SK-N-SH (cell line): ENCODE measurements at regions not wholly inside any gene's neighbourhood (a gene's known extent, or its start where the extent isn't known, plus 50 kb on each side); places are given as distances from the start of the nearest gene placed in this dataset.

Source experiments
- CTCF ChIA-PET: fragments of 300-600, 350-600 bp; formaldehyde crosslinking; extraction: SDS; loops from one replicate; lab custom pipeline; 2021; lab: Yijun Ruan, JAX
- POLR2A ChIA-PET: fragments of 350-600 bp; sonication (Branson Sonifier 250); formaldehyde crosslinking; extraction: SDS; loops from one replicate; lab custom pipeline; 2020; ENCODE audit warnings: antibody characterized with exemption, inconsistent platforms; lab: Yijun Ruan, JAX
- DNase-seq: peaks from one replicate; pipeline ENCODE4 v3.0.0; 2012
- H2AFZ ChIP-seq: fragments of 200-600 bp; sonication (generic); 2 replicates; pipeline ENCODE4 v1.8.1; 2016; ENCODE audit warnings: antibody characterized with exemption, mild to moderate bottlenecking, low read depth
- H3F3A ChIP-seq: fragments of 200-600 bp; sonication (generic); replicated peaks from 2 replicates; pipeline ENCODE3; 2016; ENCODE audit warnings: antibody characterized with exemption, mild to moderate bottlenecking; ENCODE audit not compliant: insufficient read depth
- H3K27ac ChIP-seq, 2 experiments: fragments of 200-500 bp in 1 of 2; fragments of 200-600 bp in 1 of 2; sonication (Bioruptor generic) in 1 of 2; sonication (generic), shearing (Covaris generic) in 1 of 2; 2 replicates each; pipeline versions ENCODE4 v1.5.1 to v1.6.1; 2014 to 2016; ENCODE audit warnings: low read depth in 2 of 2, inconsistent platforms in 1 of 2, low read length in 1 of 2, mild to moderate bottlenecking in 1 of 2, mixed read lengths in 1 of 2
- H3K27me3 ChIP-seq: fragments of 200-600 bp; sonication (generic), shearing (Covaris generic); 2 replicates; pipeline ENCODE4 v1.6.1; 2016; ENCODE audit warnings: mixed run types; ENCODE audit not compliant: insufficient read depth
- H3K36me3 ChIP-seq, 2 experiments: fragments of 200-500 bp in 1 of 2; fragments of 200-600 bp in 1 of 2; sonication (Bioruptor generic) in 1 of 2; sonication (generic) in 1 of 2; replicated peaks in 1 of 2; 2 replicates each; pipeline versions ENCODE3 to v1.5.1; 2014 to 2016; ENCODE audit warnings: low read length in 1 of 2, mild to moderate bottlenecking in 1 of 2; ENCODE audit not compliant: insufficient read depth in 2 of 2, control insufficient read depth in 1 of 2
- H3K4me1 ChIP-seq, 2 experiments: fragments of 200-500 bp in 1 of 2; fragments of 200-600 bp in 1 of 2; sonication (Bioruptor generic) in 1 of 2; sonication (generic), shearing (Covaris generic) in 1 of 2; 2 replicates each; pipeline versions ENCODE4 v1.5.1 to v1.6.1; 2014 to 2016; ENCODE audit warnings: low read depth in 1 of 2, low read length in 1 of 2, mixed run types in 1 of 2; ENCODE audit not compliant: insufficient read depth in 2 of 2, control insufficient read depth in 1 of 2
- H3K4me2 ChIP-seq: fragments of 200-600 bp; sonication (generic), shearing (Covaris generic); 2 replicates; pipeline ENCODE4 v1.6.1; 2017; ENCODE audit warnings: mixed run types
- H3K4me3 ChIP-seq, 2 experiments: fragments of 200-500 bp in 1 of 2; fragments of 200-600 bp in 1 of 2; sonication (Bioruptor generic) in 1 of 2; sonication (generic), shearing (Covaris generic) in 1 of 2; 2 replicates each; pipeline versions ENCODE4 v1.5.1 to v1.8.1; 2014 to 2016; ENCODE audit warnings: low read depth in 2 of 2, inconsistent platforms in 1 of 2, low read length in 1 of 2, mild to moderate bottlenecking in 1 of 2, mixed read lengths in 1 of 2, moderate library complexity in 1 of 2
- H3K79me2 ChIP-seq: fragments of 200-600 bp; sonication (generic); 2 replicates; pipeline ENCODE4 v1.8.1; 2017; ENCODE audit warnings: mild to moderate bottlenecking; ENCODE audit not compliant: insufficient read depth
- H3K9ac ChIP-seq: fragments of 200-600 bp; sonication (generic); 2 replicates; pipeline ENCODE4 v1.6.1; 2017; ENCODE audit warnings: mixed run types
- H3K9me2 ChIP-seq: fragments of 200-600 bp; sonication (generic); 2 replicates; pipeline ENCODE4 v1.6.1; 2017; ENCODE audit warnings: mixed run types
- H3K9me3 ChIP-seq: fragments of 200-600 bp; sonication (generic); 2 replicates; pipeline ENCODE4 v1.6.1; 2017; ENCODE audit warnings: mixed run types, mild to moderate bottlenecking, moderate library complexity
- H4K20me1 ChIP-seq: fragments of 200-600 bp; sonication (generic); 2 replicates; pipeline ENCODE4 v1.6.1; 2017; ENCODE audit warnings: mild to moderate bottlenecking, mixed run types; ENCODE audit not compliant: insufficient read depth
- FOXM1 ChIP-seq: IDR thresholded peaks from 2 replicates; pipeline ENCODE4 v1.4.0; 2012; ENCODE audit warnings: low read depth, mild to moderate bottlenecking
- JUND ChIP-seq: IDR thresholded peaks from 2 replicates; pipeline ENCODE4 v1.4.0; 2012
- NRF1 ChIP-seq: IDR thresholded peaks from 2 replicates; pipeline ENCODE4 v1.6.1; 2012; ENCODE audit warnings: low read depth, mild to moderate bottlenecking, low read length
- TEAD4 ChIP-seq: IDR thresholded peaks from 2 replicates; pipeline ENCODE4 v1.4.0; 2012; ENCODE audit warnings: mild to moderate bottlenecking, borderline replicate concordance; ENCODE audit not compliant: insufficient read depth
- USF1 ChIP-seq: IDR thresholded peaks from 2 replicates; pipeline ENCODE4 v1.4.0; 2012; ENCODE audit warnings: low read depth, borderline replicate concordance
- WGBS: methylation state at CpG from one replicate; pipeline ENCODE4 v1.1.6; 2017; ENCODE audit warnings: low lambda C conversion rate; 5-methylcytosine and 5-hydroxymethylcytosine counted together
- TF ChIP-seq, protein P1 (sequence below): fragments of 150-350 bp; IDR thresholded peaks from 2 replicates; pipeline ENCODE4 v1.6.1; 2017; ENCODE audit warnings: antibody characterized with exemption, low read length, low read depth, borderline replicate concordance
- TF ChIP-seq, protein P2 (sequence below): fragments of 150-350 bp; IDR thresholded peaks from 2 replicates; pipeline ENCODE4 v1.6.1; 2016; ENCODE audit warnings: mild to moderate bottlenecking, low read depth, low read length

DNA sequence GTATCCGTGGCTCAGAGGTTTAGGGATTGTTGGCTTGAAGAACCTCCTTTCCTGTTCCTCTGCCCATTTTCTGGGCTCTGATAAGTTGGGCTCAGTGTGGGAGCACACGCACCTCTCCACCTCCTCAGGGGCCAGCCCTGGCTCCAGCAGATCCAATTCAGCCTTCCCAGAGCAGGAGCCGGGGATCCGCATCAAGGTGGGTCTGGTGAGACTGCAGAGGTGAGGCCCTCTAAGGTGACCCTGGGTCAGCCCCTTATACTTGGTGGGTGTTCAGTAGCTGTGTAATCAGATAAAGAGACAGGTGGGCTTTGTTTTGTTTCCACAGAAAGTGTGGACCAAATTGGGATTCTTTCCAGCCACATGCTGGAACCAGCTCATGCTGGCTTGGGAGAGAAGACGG lies 1466.0 kb downstream of the TBC1D22A start:
- Histone ChIP-seq H3K27ac (no peak overlapping the region), H4K20me1 (no peaks in the 10 kb centered on the region), H3K9ac (no peak overlapping the region), H3K4me1 (no peaks in the 10 kb centered on the region), H3K36me3 (no peaks in the 10 kb centered on the region), H2AFZ (no peak overlapping the region), H3K9me3 (no peaks in the 10 kb centered on the region), H3K4me3 (no peak overlapping the region), H3F3A (no peaks in the 10 kb centered on the region), H3K9me2 (no peaks in the 10 kb centered on the region), H3K79me2 (no peaks in the 10 kb centered on the region), H3K4me2 (no peak overlapping the region), H3K27me3 (no peaks in the 10 kb centered on the region; the same call in 1 of the 2 replicates)
- WGBS = 26% methylated on average over 5 of the region's 5 CpGs
- DNase-seq = no peak
- ChIA-PET POLR2A (no interaction called here), CTCF (no interaction called here)
- TF ChIP-seq JUND = no peak
- TF ChIP-seq, protein P1, sequence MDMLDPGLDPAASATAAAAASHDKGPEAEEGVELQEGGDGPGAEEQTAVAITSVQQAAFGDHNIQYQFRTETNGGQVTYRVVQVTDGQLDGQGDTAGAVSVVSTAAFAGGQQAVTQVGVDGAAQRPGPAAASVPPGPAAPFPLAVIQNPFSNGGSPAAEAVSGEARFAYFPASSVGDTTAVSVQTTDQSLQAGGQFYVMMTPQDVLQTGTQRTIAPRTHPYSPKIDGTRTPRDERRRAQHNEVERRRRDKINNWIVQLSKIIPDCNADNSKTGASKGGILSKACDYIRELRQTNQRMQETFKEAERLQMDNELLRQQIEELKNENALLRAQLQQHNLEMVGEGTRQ = no peak
- no peak for TF ChIP-seq FOXM1

DNA sequence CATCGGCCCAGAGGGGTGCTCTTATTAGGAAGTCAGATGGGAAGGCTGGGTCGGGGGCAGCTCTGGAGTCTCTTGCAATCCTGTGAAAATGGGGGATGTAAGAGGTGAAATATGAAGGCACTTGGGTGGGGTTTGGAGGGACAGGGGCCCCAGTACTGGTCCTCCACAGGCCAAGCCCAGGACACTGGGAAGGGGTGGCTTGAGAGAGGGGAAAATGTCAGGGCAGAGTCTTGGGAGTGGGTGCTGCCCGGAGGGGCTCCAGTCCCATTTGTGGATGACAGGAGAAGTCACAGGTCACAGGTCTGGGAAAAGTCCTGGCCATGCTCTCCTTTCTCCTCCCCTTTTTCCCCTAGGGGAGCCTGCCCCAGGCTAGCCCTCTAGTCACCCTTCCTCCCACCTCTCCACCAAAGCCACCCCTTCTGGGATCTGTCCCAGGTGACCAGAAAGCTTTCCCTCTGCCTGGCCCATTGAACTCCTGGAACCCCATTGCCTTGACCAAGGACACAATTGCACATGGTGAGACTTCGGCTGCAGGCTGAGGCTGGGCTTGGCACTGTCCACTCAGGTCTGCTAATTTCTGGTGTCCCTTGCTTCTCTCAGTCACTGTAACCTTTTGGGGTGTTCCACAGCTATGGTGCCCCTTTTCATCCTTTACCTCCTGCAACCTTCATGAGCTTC lies 1465.0 kb downstream of the TBC1D22A start:
- no peaks in the 10 kb centered on the region for H3K79me2 ChIP-seq
- H3K4me3 ChIP-seq = no peak overlapping the region
- H3K9ac ChIP-seq = no peak overlapping the region
- no peak for TF ChIP-seq NRF1
- no peak for TF ChIP-seq USF1
- TF ChIP-seq, protein P2, sequence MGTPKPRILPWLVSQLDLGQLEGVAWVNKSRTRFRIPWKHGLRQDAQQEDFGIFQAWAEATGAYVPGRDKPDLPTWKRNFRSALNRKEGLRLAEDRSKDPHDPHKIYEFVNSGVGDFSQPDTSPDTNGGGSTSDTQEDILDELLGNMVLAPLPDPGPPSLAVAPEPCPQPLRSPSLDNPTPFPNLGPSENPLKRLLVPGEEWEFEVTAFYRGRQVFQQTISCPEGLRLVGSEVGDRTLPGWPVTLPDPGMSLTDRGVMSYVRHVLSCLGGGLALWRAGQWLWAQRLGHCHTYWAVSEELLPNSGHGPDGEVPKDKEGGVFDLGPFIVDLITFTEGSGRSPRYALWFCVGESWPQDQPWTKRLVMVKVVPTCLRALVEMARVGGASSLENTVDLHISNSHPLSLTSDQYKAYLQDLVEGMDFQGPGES = no peak
- TF ChIP-seq TEAD4 = no peak
- TF ChIP-seq, protein P1 = no peak
- TF ChIP-seq, all 33 proteins: peak for 0
- H3K4me1 ChIP-seq = no peaks in the 10 kb centered on the region
- H3F3A ChIP-seq = no peaks in the 10 kb centered on the region
- no peak overlapping the region for H3K27ac ChIP-seq
- no peaks in the 10 kb centered on the region for H3K36me3 ChIP-seq
- H3K9me3 ChIP-seq = no peaks in the 10 kb centered on the region
- H3K9me2 ChIP-seq = no peaks in the 10 kb centered on the region
- no peaks in the 10 kb centered on the region for H4K20me1 ChIP-seq
- H2AFZ ChIP-seq = no peak overlapping the region
- POLR2A ChIA-PET = no interaction called here
- 14% methylated on average over 4 of the region's 4 CpGs for WGBS
- H3K4me2 ChIP-seq = no peak overlapping the region
- no peak for DNase-seq
- CTCF ChIA-PET = no interaction called here
- no peaks in the 10 kb centered on the region; the same call in 1 of the 2 replicates for H3K27me3 ChIP-seq
